NB4 (cell line): ENCODE measurements at regions not wholly inside any gene's neighbourhood (a gene's known extent, or its start where the extent isn't known, plus 50 kb on each side); places are given as distances from the start of the nearest gene placed in this dataset.

Experiments
- POLR2A ChIP-seq: IDR thresholded peaks from 2 replicates; pipeline ENCODE4 v1.6.1; 2011; ENCODE audit warnings: mild to moderate bottlenecking; ENCODE audit not compliant: insufficient read length; ENCODE audit errors: extremely low read depth
- TF ChIP-seq, protein P1 (sequence below): IDR thresholded peaks from one replicate; pipeline ENCODE4 v1.5.1; 2012; ENCODE audit warnings: low read depth, low read length

DNA sequence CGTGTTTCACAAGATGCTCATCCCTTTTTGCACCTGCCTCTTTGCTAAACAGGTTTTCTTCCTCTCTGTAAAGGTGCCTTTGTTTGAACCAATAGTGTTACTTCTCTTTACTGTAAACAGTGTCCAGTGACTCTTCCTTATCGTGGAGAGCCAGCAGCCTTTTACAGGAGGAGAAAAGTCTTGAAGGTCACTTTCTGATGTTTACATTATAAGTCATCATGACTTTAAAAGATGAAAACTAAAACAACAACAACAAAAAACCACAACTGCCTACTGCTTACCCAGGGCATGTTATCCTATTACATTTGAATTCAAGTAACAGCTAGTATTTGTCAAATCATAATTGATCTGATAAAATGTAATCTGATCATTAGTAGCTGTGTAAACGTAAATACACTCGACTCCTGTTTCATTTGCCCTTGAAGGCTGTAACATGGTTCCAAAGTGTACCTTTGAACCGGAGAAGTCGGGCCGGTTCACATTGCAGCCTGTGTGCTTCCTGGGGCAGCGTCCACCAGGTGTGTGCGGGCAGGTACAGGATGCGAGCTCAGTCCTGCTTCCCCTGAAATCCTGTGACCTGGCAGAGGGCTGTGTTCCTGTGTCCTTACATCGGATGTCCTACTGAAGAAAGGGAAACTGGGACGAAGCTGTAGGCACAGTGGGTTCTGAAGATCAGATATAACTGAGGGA lies 118.1 kb downstream of the C9orf152 start:
- no peak for TF ChIP-seq POLR2A
- TF ChIP-seq, protein P1, sequence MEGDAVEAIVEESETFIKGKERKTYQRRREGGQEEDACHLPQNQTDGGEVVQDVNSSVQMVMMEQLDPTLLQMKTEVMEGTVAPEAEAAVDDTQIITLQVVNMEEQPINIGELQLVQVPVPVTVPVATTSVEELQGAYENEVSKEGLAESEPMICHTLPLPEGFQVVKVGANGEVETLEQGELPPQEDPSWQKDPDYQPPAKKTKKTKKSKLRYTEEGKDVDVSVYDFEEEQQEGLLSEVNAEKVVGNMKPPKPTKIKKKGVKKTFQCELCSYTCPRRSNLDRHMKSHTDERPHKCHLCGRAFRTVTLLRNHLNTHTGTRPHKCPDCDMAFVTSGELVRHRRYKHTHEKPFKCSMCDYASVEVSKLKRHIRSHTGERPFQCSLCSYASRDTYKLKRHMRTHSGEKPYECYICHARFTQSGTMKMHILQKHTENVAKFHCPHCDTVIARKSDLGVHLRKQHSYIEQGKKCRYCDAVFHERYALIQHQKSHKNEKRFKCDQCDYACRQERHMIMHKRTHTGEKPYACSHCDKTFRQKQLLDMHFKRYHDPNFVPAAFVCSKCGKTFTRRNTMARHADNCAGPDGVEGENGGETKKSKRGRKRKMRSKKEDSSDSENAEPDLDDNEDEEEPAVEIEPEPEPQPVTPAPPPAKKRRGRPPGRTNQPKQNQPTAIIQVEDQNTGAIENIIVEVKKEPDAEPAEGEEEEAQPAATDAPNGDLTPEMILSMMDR: no peak
